Peyer's patch (tissue), 4 donors: ENCODE measurements at regions not wholly inside any gene's neighbourhood (a gene's known extent, or its start where the extent isn't known, plus 50 kb on each side); places are given as distances from the start of the nearest gene placed in this dataset.
"Not testable (repeated sequence)": the region's sequence is repeated elsewhere in the genome, so short reads cannot be mapped to it uniquely, and the experiment has no call there.

ENCODE experiments used
- DNase-seq, 3 donors: peaks; one replicate each; pipeline ENCODE4 v3.0.0-alpha.2; 2017 to 2019
- H3K27ac ChIP-seq, 4 donors: fragments of 200-600 bp; sonication (generic); one replicate each; pipeline ENCODE4 v1.5.1; 2016 to 2019
- H3K27me3 ChIP-seq, 2 donors: fragments of 200-600 bp; sonication (generic); one replicate each; pipeline ENCODE4 v1.5.1; 2019
- H3K36me3 ChIP-seq, 3 donors: fragments of 200-600 bp; sonication (generic); one replicate each; pipeline ENCODE4 v1.5.1; 2016 to 2019
- H3K4me1 ChIP-seq, 4 donors: fragments of 200-600 bp; sonication (generic); one replicate each; pipeline ENCODE4 v1.5.1; 2016 to 2019
- H3K4me3 ChIP-seq, 4 donors: fragments of 200-600 bp; sonication (generic); 1 replicate in 3 of 4; 2 replicates in 1 of 4; pipeline ENCODE4 v1.5.1; 2016 to 2019; ENCODE audit warnings: mild to moderate bottlenecking in 1 of 4
- H3K9me3 ChIP-seq, 4 donors: fragments of 200-600 bp; sonication (generic); one replicate each; pipeline ENCODE4 v1.5.1; 2016 to 2019; ENCODE audit warnings: mild to moderate bottlenecking in 1 of 4
- CTCF ChIP-seq, 6 experiments: fragments of 450-650 bp in 4 of 6; fragments of 200-600 bp in 2 of 6; sonication (generic) in 1 of 6; IDR thresholded peaks; one replicate each; pipeline ENCODE4 v1.5.1; 2017 to 2019; ENCODE audit warnings: antibody characterized with exemption in 6 of 6, mild to moderate bottlenecking in 3 of 6, moderate library complexity in 1 of 6
- POLR2A ChIP-seq, 2 donors: fragments of 450-650 bp; IDR thresholded peaks; one replicate each; pipeline ENCODE4 v1.5.1; 2017; ENCODE audit warnings: antibody characterized with exemption in 2 of 2, mild to moderate bottlenecking in 2 of 2, moderate library complexity in 2 of 2

- DNase-seq: no peak
- H3K36me3 ChIP-seq: no peaks in the 10 kb centered on the region
- H3K4me1 ChIP-seq: no peaks in the 10 kb centered on the region
- no peak overlapping the region for H3K27ac ChIP-seq
- no peak overlapping the region for H3K4me3 ChIP-seq
- H3K27me3 ChIP-seq: no peaks in the 10 kb centered on the region
- no peaks in the 10 kb centered on the region for H3K9me3 ChIP-seq
- TF ChIP-seq CTCF (IDR thresholded peaks at IDR 0.05): no peak
- no peak for TF ChIP-seq POLR2A (IDR thresholded peaks at IDR 0.05)
Measured at GRCh38 chr20:60785785-60786184, 466.3 kb upstream of the CDH4 start.

DNA sequence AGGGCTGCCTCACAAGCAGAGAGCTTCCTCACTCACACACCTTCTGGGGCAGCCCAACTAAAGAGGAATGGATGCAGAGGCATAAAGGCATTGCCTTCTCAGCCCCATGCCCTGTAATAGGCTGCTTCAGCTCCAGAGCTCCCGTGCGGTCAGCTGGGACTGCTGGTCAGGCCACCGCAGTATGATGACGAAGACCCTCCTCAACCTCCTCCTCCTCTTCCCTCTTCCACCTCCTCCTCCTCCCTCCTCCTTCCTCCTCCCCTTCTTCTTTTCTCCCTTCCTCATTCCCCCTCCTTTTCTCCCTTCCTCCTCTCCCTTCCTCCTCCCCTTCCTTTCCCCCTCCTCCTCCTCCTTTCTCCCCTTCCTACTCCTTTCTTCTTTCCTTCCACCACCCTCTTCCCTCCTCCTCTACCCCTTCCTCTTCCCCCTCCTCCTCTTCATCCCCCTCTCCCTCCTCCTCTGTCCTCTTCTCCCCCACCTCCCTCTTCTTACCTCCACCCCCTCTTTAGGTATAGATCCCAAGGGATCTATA is 465.3 kb upstream of the CDH4 start:
- Histone ChIP-seq H3K9me3 (no peaks in the 10 kb centered on the region), H3K27me3 (no peaks in the 10 kb centered on the region), H3K4me1 (no peaks in the 10 kb centered on the region), H3K27ac (no peak overlapping the region), H3K4me3 (no peak overlapping the region), H3K36me3 (no peaks in the 10 kb centered on the region)
- no peak for TF ChIP-seq CTCF (IDR thresholded peaks at IDR 0.05)
- no peak for TF ChIP-seq POLR2A (IDR thresholded peaks at IDR 0.05)
- DNase-seq: no peak

GRCh38 chr20:60787276-60787675 is 464.8 kb upstream of the CDH4 start:
- no peak overlapping the region for H3K4me3 ChIP-seq

DNA sequence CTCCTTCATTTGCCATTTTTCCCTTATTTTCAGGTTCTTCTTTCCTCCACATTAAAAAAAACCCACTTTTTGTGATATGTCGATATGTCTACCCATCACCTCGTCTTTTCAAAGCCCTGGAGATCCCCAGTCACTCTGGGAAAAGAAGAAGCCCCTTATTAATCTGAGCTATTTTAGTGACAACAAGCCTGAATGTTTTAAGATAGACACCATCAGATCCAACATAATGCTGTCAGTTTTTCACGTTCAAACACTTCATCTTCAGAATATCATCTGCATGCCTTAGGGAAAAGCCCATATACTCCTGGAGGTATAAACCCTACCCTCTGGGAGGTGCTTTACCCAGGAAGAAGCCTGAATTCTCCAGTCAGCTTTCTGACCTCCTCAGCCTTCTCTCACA is 464.0 kb upstream of the CDH4 start:
- H3K4me1 ChIP-seq: no peaks in the 10 kb centered on the region
- DNase-seq: no peak
- no peaks in the 10 kb centered on the region for H3K27me3 ChIP-seq
- no peak overlapping the region for H3K27ac ChIP-seq
- TF ChIP-seq POLR2A (IDR thresholded peaks at IDR 0.05) (no peak), CTCF (IDR thresholded peaks at IDR 0.05) (no peak)
- H3K4me3 ChIP-seq: no peak overlapping the region
- no peaks in the 10 kb centered on the region for H3K36me3 ChIP-seq
- H3K9me3 ChIP-seq: no peaks in the 10 kb centered on the region

More at GRCh38 chr20:60787276-60787675, 464.8 kb upstream of the CDH4 start:
- TF ChIP-seq CTCF (IDR thresholded peaks at IDR 0.05) (no peak), POLR2A (IDR thresholded peaks at IDR 0.05) (no peak)
- Histone ChIP-seq H3K27ac (no peak overlapping the region), H3K27me3 (no peaks in the 10 kb centered on the region), H3K4me1 (no peaks in the 10 kb centered on the region), H3K9me3 (no peaks in the 10 kb centered on the region), H3K36me3 (no peaks in the 10 kb centered on the region)
- no peak for DNase-seq

DNA sequence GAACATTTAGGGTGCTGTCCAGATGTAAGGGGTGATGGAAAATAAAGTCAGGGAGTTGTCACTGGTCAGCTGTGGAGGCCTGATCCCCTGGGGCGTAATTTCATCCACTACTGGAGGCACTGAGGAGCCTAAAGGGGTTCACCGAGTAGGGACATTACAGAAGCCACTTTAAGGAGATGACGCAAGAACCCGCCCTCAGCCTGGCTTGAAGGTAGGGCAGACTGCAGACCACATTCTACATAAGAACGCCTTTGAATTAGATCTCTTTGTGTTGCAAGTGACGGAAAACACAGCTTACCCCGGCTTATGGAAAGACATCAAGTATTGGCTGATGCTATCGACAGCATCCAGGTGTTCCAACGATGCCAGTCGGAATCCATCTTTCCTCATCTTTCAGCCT is 462.7 kb upstream of the CDH4 start:
- Histone ChIP-seq H3K4me3 (no peak overlapping the region), H3K9me3 (no peaks in the 10 kb centered on the region), H3K36me3 (no peaks in the 10 kb centered on the region), H3K27ac (no peak overlapping the region), H3K27me3 (no peaks in the 10 kb centered on the region), H3K4me1 (no peaks in the 10 kb centered on the region)
- TF ChIP-seq POLR2A (IDR thresholded peaks at IDR 0.05) (no peak), CTCF (IDR thresholded peaks at IDR 0.05) (no peak)
- no peak for DNase-seq

GRCh38 chr20:60790339-60790738 is 461.7 kb upstream of the CDH4 start:
- not testable (repeated sequence) for H3K9me3 ChIP-seq, H3K4me3 ChIP-seq, H3K4me1 ChIP-seq, H3K36me3 ChIP-seq, H3K27me3 ChIP-seq, DNase-seq, H3K27ac ChIP-seq
